WERI-Rb-1 (cell line): ENCODE measurements at regions not wholly inside any gene's neighbourhood (a gene's known extent, or its start where the extent isn't known, plus 50 kb on each side); places are given as distances from the start of the nearest gene placed in this dataset.

Experiments used
- DNase-seq: peaks from one replicate; pipeline ENCODE4 v3.0.0-alpha.2; 2020
- H3K27ac ChIP-seq: fragments of 250-450 bp; sonication (Bioruptor Pico); 2 replicates; pipeline ENCODE4 v1.5.1; 2020; ENCODE audit warnings: mild to moderate bottlenecking, moderate library complexity
- H3K27me3 ChIP-seq: fragments of 250-450 bp; sonication (Bioruptor Pico); 2 replicates; pipeline ENCODE4 v1.5.1; 2021; ENCODE audit warnings: mild to moderate bottlenecking, low read depth, moderate library complexity; ENCODE audit not compliant: insufficient read depth, severe bottlenecking
- H3K36me3 ChIP-seq: fragments of 250-450 bp; sonication (Bioruptor Pico); 2 replicates; pipeline ENCODE4 v1.5.1; 2020; ENCODE audit warnings: mild to moderate bottlenecking, moderate library complexity
- H3K4me3 ChIP-seq: 2 replicates; pipeline ENCODE4 v1.5.1; 2011; ENCODE audit warnings: low read depth, mild to moderate bottlenecking, control low read depth, low read length
- H3K9me3 ChIP-seq: fragments of 250-450 bp; sonication (Bioruptor Pico); 2 replicates; pipeline ENCODE4 v1.5.1; 2021; ENCODE audit warnings: mild to moderate bottlenecking, moderate library complexity; ENCODE audit not compliant: severe bottlenecking
- TF ChIP-seq, protein P1 (sequence below): IDR thresholded peaks from 2 replicates; pipeline ENCODE4 v1.5.1; 2011; ENCODE audit warnings: low read depth, mild to moderate bottlenecking, control low read depth, inconsistent platforms, low read length

DNA sequence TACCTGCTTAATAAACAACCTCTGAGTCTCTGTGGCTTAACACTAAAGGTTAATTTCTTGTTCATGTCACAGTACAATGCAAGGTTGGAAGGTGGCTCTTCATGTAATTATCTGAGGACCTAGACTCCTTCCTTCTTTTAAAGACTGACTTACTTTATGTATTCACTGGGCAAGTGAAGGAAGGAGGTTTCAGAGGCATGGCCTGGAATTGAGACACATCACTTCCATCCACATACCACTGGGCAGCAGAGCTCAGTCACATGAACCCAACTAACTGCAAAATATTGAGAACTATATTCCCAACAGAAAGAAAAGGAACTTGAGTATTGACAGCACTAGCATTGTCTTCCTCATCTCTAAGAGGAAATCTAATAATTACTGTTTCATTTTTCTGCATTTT is 57.5 kb upstream of the FN1 start:
- H3K9me3 ChIP-seq, result no peaks in the 10 kb centered on the region
- DNase-seq, result no peak
- H3K4me3 ChIP-seq, result no peak overlapping the region
- no peaks in the 10 kb centered on the region for H3K36me3 ChIP-seq
- TF ChIP-seq, protein P1, sequence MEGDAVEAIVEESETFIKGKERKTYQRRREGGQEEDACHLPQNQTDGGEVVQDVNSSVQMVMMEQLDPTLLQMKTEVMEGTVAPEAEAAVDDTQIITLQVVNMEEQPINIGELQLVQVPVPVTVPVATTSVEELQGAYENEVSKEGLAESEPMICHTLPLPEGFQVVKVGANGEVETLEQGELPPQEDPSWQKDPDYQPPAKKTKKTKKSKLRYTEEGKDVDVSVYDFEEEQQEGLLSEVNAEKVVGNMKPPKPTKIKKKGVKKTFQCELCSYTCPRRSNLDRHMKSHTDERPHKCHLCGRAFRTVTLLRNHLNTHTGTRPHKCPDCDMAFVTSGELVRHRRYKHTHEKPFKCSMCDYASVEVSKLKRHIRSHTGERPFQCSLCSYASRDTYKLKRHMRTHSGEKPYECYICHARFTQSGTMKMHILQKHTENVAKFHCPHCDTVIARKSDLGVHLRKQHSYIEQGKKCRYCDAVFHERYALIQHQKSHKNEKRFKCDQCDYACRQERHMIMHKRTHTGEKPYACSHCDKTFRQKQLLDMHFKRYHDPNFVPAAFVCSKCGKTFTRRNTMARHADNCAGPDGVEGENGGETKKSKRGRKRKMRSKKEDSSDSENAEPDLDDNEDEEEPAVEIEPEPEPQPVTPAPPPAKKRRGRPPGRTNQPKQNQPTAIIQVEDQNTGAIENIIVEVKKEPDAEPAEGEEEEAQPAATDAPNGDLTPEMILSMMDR, result no peak
- H3K27me3 ChIP-seq, result no peaks in the 10 kb centered on the region
- no peak overlapping the region for H3K27ac ChIP-seq

DNA sequence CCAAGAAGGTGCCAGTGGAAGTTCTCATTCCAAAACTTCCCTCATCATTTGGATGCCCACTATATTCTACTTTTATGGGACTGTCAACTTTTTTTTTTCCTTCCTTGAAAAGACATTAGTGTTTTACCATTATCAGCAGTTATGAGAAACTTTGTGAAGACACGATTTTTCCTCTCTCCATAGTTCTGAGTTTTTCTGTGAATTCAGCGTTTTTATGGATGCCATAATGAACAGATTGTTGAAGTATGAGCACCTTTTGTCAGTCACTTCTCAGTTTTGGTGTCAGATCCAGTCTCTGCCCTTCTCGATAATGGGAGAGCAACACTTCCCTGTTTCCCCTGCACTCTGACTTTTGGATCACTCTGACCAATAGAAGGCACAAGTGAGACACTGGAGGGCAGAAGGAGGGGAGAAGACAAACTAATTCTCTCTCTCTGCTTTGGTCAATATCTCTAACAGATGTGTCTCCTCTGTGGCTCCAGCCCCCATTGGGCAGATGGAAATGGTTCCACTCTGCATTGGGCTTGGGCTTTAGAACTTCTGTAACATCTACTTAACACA is 53.5 kb upstream of the FN1 start:
- Histone ChIP-seq H3K4me3 (no peak overlapping the region), H3K27ac (no peak overlapping the region), H3K27me3 (no peaks in the 10 kb centered on the region), H3K36me3 (no peaks in the 10 kb centered on the region), H3K9me3 (no peaks in the 10 kb centered on the region)
- DNase-seq, result no peak
- TF ChIP-seq, protein P1, result no peak

DNA sequence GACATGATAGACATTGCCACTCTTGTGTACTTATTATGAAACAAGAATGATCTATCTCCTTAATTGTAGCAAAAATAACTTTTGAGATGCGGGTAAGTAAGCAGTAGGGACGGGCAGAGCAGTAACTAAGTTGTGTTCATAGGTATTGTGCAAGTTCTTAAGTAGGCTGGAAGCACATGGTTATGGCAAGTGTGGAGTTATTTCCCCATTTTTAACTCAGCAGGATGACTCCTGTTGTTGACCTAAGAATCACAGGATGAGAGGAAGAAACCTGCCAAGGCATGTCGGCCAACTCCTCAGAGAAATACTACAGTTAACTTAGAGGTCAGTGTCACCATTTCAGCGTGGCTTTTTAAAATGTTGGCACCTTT is 51.1 kb upstream of the FN1 start:
- H3K9me3 ChIP-seq, result no peaks in the 10 kb centered on the region
- H3K36me3 ChIP-seq, result no peaks in the 10 kb centered on the region
- no peak overlapping the region for H3K27ac ChIP-seq
- H3K4me3 ChIP-seq, result no peak overlapping the region
- TF ChIP-seq, protein P1, result no peak
- H3K27me3 ChIP-seq, result no peaks in the 10 kb centered on the region
- no peak for DNase-seq

DNA sequence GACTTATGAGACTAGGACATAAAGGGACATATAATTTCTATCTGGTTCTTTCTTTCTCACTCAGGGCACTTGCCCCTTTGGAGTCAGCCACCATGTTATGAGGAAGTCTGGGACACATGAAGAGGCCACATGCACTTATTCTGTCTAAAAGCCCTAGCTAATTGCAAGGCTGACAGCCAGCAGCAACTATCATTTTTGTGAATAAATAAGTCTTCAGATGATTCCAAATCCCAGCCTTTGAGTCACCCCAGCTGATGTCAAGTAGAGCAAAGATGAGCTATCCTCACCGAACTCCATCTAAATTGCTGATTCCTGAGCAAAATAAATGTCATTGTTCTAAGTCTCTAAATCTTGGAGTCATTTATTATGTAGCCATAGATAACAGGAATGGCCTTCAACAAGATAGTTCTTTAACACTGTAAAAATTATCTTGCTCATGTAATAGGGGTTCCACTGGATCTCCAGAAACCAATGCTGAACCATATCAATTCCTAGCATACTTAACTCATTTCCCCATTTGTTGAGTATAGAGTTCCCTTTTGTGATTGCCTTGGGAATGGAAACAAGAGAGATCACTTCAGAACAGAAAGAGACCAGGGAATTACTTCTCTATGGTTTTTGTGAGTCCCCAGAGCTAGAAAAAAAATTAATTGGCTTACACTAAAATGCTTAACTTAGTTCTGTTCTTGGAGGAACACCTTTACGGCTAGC is 50.6 kb upstream of the FN1 start:
- TF ChIP-seq, protein P1, result no peak
- no peaks in the 10 kb centered on the region for H3K36me3 ChIP-seq
- H3K27me3 ChIP-seq, result no peaks in the 10 kb centered on the region
- H3K4me3 ChIP-seq, result no peak overlapping the region
- no peaks in the 10 kb centered on the region for H3K9me3 ChIP-seq
- DNase-seq, result no peak
- no peak overlapping the region for H3K27ac ChIP-seq
